ENCODE measurements at regions not wholly inside any gene's neighbourhood (a gene's known extent, or its start where the extent isn't known, plus 50 kb on each side); places are given as distances from the start of the nearest gene placed in this dataset.
A peak's percentile ranks its signal among the peaks of the same experiment; 100 is the strongest.
"Not testable (repeated sequence)": the region's sequence is repeated elsewhere in the genome, so short reads cannot be mapped to it uniquely, and the experiment has no call there.

DNA sequence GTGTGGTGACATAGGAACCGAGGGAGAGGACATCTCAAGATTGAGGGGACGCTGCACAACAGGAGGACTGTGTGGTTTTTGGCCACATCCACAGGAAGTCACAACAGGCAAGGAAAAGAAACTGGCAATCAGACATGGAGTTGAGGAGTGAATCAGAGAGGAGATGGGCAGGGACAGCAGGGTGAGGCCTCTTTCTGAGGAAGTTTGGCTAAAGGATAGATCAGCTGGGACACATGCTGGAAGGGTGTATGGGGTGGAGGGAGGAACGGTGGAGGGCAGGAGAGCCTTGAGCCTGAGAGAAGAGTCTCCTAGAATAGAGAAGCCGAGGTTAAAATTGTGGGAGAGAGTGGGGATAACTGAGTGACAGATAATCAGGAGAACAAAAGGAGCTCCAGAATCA lies 75.1 kb upstream of the CIDEA start:
- DNase-seq, result not testable (repeated sequence)

DNA sequence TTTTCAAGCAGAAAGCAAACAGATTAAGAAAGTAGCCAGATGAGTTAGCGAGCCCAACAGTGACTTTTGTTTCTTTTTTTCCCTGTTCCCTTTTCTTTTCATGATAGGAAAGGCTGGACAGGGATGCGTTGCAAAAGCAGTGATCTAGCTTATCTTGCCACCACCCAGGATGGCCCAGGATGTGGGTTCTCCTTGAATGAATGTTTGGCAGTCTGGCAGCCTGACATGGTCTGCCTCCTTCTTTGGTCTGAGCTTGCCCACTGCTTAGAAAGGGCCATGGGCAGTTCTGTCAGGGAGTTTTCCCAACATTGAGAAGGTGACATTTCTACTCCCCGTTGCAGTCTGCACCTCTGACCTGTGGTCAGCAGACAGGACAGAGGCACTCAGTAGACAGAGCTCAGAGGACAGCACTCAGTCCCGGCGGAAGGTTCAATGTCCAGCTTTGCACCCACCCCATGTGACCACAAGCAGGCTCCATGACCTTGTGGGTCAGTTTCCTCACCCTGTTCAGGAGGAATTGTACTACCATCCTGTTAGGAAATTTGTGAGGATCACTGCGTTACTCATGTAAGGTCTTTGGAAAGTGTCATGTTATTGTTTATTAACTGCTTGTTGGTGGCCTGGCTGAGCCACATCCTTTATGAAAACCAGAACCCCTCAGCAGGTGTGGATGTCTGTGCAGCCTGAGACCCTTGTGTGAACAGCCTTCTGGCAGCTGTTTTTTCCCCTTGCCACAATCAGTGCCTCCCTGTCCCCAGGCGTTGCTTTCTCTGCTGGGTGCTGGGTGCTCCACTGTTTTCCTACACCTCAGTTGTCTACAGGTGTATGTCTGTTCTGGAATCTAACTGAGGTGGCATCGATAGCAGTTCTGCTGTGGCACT lies 74.2 kb upstream of the CIDEA start:
- not testable (repeated sequence) for DNase-seq

DNA sequence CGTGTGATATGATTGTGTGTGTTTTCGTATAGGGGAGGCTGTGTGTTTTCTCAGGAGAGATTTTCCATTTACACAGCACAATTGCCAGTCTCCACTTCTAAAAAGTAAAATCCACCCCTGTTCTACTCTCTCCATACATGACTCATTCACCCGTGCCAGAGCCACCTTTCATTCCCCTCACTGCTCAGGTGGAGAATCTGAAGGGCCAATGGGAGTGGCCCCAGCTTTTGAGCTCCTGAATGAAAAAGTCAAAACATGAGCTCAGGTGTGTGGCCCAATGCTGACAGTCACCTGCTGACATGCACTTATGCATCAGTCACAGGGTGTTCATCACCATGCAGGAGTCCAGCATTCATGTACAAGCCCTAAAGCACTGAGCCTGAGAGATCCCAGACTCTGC lies 55.4 kb upstream of the CIDEA start:
- DNase-seq, result not testable (repeated sequence)

DNA sequence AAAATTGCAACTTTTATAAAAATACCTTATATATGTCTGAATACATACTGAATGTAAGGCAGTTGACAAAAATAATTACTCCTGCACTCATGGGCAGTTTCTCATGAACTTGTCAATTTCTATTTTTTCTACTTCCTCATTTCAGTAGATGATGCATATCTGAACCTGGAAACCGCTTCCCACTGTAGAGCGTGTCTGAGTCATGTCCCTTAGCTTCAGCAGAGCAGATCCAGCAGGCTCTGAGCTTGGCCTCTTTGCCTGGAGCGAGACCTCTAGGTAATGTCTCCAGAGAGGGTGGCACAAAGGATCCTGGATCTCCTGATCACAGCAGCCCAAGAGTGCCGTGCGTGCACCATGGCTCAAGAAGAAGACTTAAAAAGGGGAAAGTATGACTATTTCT lies 54.0 kb upstream of the CIDEA start:
- peak; percentile 30 for DNase-seq
